ENCODE measurements at regions not wholly inside any gene's neighbourhood (a gene's known extent, or its start where the extent isn't known, plus 50 kb on each side); places are given as distances from the start of the nearest gene placed in this dataset.

GRCh38 chr7:17132726-17133125 lies 165.7 kb upstream of the AHR start:
- no peak for DNase-seq

DNA sequence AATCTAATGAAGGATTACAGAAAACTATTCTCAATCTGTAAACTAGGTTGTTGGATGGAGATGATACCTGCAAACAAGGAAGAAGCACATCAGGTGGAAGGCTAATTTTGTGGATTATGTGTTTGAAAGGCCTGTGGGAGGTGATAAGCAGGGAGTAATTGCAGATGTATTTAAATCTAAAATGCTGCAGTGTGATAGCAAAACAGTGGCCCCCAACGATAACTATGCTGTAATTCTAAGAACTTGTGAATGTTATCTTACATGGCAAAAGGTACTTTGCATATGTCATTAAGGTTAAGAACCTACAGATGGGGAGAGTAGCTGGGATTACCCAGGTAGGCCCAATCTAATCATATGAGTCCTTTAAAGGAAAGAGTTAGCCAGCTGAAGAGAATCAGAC lies 164.5 kb upstream of the AHR start:
- DNase-seq = no peak

DNA sequence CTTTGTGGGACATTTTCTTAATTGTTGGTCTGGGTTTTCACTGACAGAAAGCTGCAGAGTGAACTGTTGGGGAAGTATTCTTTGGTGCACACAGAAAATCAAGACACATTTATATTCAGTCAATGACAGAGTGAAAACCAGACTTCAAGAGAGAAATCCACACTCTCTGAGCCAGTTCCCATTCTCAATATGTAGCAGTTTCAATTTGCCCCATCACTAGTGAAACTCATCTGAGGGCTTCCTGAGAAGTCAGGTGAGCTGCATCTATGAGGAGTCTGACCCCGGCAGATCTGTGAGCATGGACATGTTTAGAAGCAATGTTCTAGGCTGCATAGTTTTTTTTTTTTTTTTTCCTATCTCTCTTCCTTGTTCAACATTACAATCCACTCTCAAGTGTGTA lies 163.7 kb upstream of the AHR start:
- no peak for DNase-seq

GRCh38 chr7:17136126-17136525 lies 162.3 kb upstream of the AHR start:
- no peak for DNase-seq

- no peak for DNase-seq
Observed at GRCh38 chr7:17139081-17139480, 159.4 kb upstream of the AHR start.

DNA sequence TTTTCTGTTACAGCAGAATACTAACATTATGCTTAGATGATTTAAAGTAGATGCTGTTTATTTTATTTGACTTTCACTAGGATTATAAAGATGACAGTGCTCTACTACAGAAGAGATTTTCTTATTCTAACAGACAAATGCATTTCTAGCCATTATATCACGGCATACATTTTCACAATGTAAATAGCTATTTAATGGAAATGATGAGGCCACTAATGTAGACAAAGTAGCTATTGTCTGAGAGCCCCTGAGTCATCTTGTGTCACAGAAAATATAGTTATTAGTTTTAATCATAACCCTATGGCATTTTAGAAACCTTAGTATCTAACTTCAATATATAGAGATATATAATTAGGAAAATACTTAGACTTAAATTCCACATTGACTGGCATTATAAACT lies 158.0 kb upstream of the AHR start:
- no peak for DNase-seq

DNA sequence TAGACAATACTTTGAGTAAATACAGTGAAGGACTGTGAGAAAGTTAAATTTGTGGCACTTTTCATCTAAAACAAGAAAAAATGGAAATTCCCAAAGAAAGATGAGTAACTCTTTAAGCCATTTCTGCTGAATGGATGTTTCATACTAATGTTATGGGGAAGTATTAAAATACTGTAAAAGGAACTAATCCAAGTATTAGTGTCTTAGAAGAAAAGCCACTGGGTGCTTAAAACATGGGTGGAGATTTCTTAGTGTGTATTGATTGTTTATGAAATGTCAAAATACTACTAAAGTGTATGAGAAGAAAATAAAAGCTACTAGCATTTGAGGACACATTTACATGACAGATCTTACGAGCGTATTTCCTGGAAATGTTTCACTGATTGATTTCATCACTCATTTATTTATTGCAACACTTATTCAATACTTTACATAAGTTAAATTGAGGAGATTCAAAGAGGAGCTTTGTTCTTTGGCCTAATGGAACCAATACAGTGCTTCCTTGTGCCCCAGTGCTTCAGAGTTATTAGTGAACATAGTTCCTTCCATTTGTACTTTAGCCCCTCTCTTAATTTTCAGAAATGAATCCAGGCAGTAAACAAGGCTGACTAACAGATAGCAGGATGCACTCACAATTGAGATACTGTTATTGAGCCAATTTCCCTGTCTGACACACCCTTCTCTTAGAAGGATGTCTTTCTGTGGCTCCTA lies 155.5 kb upstream of the AHR start:
- peak; percentile 13 for DNase-seq

DNA sequence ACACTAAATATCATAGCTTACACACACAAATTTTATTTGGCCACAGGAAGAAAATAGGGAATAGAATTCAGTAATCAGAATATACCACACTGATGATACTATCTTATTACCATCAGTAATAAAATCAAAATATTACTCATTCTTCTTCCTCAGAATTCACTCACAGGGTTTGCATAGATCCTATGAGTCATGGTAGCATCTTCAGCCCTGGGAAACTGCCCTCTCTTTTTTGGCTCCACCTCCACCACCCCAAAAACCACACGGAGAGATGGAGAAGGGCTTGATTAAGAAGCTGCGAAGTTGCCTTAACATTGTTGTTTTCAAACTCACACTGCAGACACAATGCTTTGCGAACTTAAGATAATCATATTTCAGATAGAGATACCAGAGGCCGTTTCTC lies 154.1 kb upstream of the AHR start:
- peak; percentile 87 for DNase-seq

DNA sequence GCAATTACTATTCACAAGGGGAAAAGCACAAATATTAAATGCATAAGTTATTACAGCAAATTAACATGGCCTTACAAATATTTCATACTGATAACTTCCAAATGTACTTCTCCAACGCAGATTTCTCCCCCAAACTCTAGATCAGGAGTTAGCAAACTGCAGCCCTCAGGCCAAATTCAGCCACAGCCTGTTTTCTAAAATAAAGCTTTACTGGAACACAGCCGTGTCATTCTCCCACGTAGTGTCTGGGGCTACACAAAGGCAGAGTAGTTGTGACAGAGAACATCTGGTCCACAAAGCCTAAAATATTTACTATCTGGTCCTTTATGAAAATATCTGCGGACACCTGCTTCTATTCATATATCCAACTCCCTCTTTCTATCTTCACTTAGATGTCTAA lies 151.8 kb upstream of the AHR start:
- no peak for DNase-seq

DNA sequence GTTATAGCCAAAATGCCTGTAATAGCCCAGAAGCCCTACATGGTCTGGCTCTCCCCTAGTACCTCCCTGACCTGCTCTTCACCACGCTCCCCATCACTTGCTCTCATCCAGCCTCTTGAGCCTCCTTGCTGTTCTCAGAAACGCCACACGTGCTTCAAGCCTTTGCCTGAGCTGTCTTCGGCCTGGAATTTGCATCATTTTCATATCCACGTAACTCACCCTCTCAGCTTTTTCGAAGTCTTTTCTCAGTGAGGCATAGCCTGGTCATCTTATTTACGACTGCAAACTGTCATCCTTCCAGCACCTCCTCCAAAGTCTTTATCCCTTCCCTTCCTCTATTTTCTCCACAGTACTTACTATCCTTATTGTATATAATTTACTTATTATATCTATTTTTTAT lies 151.0 kb upstream of the AHR start:
- DNase-seq = no peak

DNA sequence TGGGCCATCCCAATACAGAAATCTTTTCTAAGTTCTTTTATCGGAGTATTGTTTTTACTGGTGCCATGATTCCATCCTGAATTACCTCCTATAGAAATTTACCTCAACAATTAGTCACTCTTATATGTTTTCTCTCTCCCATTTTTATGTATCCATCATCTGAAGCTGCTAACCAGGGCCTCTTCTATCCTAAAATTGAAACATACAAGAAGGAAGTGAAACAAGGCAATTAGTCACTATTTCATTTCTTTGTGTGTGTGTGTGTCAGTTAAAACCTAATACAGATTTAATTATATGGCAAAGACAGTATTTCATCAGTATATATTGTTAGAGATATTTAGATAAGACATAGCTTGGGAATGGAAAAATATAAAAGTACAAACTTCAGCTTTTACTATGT lies 148.4 kb upstream of the AHR start:
- no peak for DNase-seq

DNA sequence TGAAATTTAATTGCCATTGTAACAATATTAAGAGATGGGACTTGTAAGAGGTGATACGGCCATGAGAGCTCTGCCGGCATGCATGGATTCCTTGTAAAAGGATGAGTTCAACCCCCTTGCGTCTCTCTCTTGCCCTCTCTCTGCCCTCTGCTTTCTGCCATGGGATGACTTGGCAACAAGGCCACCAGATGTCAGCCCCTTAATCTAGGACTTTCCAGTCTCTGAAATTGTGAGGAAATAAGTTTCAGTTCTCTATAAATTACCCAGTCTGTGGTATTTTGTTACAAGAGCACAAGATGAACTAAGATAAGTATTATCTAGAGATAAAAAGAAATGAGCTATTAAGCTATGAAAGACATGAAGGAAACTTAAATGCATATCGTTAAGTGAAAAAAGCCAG lies 145.7 kb upstream of the AHR start:
- DNase-seq = no peak

GRCh38 chr7:17153536-17153935 lies 144.9 kb upstream of the AHR start:
- no peak for DNase-seq

- DNase-seq = no peak
Observed at GRCh38 chr7:17155529-17155928, 142.9 kb upstream of the AHR start.

GRCh38 chr7:17158261-17158660 lies 140.2 kb upstream of the AHR start:
- no peak for DNase-seq

GRCh38 chr7:17159500-17160037 lies 138.9 kb upstream of the AHR start:
- no peak for DNase-seq

- DNase-seq = no peak
Observed at GRCh38 chr7:17166824-17167379, 131.6 kb upstream of the AHR start.

DNA sequence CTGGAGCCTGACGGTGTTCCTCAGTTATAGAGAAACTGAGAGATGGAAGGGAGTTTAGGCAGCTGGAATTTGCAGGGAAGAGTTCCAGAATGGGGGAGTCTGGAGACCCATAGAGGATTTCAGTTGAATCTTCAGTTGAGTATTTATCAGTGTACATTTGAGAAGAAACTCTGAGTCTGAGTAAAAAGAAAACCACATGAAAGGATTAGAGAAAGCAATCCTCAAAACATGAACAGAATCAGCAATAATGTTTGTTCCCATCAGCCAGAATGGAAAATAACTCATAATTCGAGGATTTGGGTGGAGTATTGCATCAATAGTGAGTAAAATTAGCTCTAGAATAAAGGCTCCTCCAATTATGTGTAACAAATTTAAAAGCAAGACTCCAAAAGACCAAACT lies 130.0 kb upstream of the AHR start:
- no peak for DNase-seq

DNA sequence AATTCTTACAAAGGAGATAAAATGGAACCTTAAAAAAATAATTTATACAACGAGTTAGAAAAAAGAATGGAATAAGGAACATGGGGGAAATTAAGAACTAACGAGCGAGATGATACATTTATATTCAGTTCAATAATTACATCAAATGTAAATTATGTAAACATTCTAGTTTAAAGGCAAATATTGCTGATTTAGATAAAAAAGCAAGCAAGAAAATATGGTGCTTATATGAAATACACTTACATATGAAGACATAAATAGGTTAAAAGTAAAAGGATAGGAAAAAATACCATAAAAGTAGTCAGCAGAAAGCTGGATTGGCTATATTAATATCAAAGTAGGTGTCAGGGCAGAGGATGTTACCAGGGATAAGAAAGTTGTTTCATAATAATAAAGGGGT lies 127.0 kb upstream of the AHR start:
- no peak for DNase-seq

DNA sequence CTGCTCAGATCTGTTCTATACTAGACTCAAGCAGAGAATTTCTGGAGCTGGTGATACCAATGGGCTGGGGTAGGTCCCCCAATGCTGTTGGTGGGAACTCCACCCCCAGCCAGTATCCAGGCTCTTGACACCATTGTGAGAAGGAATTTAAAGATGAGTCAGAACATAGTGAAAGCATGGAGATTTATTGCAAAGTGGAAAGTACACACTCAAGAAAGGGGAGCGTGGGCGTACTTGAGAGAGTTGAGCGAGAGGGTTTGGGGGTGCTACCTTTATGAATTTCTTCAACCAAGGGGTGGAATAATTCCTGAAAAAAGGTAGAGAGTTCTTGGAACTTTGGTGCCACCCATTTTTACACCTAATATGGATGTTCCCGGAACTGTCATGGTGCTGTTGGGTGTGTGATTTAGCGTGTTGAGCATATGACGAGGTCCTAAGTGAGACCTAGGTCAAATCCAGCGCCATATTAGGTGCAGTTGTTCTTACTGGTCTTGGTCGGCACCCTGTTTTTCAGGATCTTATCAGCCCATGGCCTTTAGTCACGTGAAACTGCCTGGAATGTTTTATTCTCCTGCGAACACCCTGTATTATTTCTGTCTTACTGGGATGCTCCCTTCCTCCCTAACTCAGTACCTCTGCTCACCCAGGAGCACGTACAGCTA lies 122.0 kb upstream of the AHR start:
- DNase-seq = no peak

GRCh38 chr7:17178545-17178944 lies 119.9 kb upstream of the AHR start:
- no peak for DNase-seq

- no peak for DNase-seq
Observed at GRCh38 chr7:17181482-17181881, 117.0 kb upstream of the AHR start.

- no peak for DNase-seq
Observed at GRCh38 chr7:17183630-17184328, 114.7 kb upstream of the AHR start.

Data from EL (cell line).